ENCODE measurements at regions not wholly inside any gene's neighbourhood (a gene's known extent, or its start where the extent isn't known, plus 50 kb on each side); places are given as distances from the start of the nearest gene placed in this dataset.
"Not testable (repeated sequence)": the region's sequence is repeated elsewhere in the genome, so short reads cannot be mapped to it uniquely, and the experiment has no call there.

- Histone ChIP-seq H3K9me2 (replicated peaks; ENCODE audit: insufficient read depth, low read length) (no peaks in the 10 kb centered on the region), H3K4me3 (ENCODE audit: insufficient read depth, low read length, poor library complexity, severe bottlenecking) (no peak overlapping the region), H3F3A (ENCODE audit: insufficient read depth) (no peaks in the 10 kb centered on the region), H4K20me1 (ENCODE audit: low read depth, low read length) (no peaks in the 10 kb centered on the region), H3K4me2 (ENCODE audit: low read depth, low read length, poor library complexity, severe bottlenecking) (no peak overlapping the region), H3K9ac (ENCODE audit: low read length) (no peak overlapping the region), H3K27ac (ENCODE audit: low read depth, low read length) (no peak overlapping the region), H3K27me3 (ENCODE audit: low read length) (no peaks in the 10 kb centered on the region), H3K79me2 (ENCODE audit: insufficient read depth, low read length) (no peaks in the 10 kb centered on the region), H2AFZ (ENCODE audit: low read depth, low read length, severe bottlenecking) (no peak overlapping the region), H3K9me3 (ENCODE audit: insufficient read depth, low read length) (no peaks in the 10 kb centered on the region), H3K36me3 (ENCODE audit: low read length) (no peaks in the 10 kb centered on the region)
- TF ChIP-seq CTCF (IDR thresholded peaks at IDR 0.05; ENCODE audit: insufficient read depth, low read length, poor library complexity, severe bottlenecking) (no peak), EZH2phosphoT487 (conservative IDR thresholded peaks at IDR 0.05; ENCODE audit: low read length) (no peak)
Measured at GRCh38 chr10:63689768-63690167, 168.6 kb downstream of the REEP3 start.

- Histone ChIP-seq H3K4me3 (ENCODE audit: insufficient read depth, low read length, poor library complexity, severe bottlenecking) (no peak overlapping the region), H3K9me2 (replicated peaks; ENCODE audit: insufficient read depth, low read length) (no peaks in the 10 kb centered on the region), H3K9me3 (ENCODE audit: insufficient read depth, low read length) (no peaks in the 10 kb centered on the region), H2AFZ (ENCODE audit: low read depth, low read length, severe bottlenecking) (no peak overlapping the region), H3K9ac (ENCODE audit: low read length) (no peak overlapping the region), H3K4me2 (ENCODE audit: low read depth, low read length, poor library complexity, severe bottlenecking) (no peak overlapping the region), H3K27me3 (ENCODE audit: low read length) (no peaks in the 10 kb centered on the region), H4K20me1 (ENCODE audit: low read depth, low read length) (no peaks in the 10 kb centered on the region), H3K27ac (ENCODE audit: low read depth, low read length) (no peak overlapping the region), H3K79me2 (ENCODE audit: insufficient read depth, low read length) (no peaks in the 10 kb centered on the region), H3K36me3 (ENCODE audit: low read length) (no peaks in the 10 kb centered on the region), H3F3A (ENCODE audit: insufficient read depth) (no peaks in the 10 kb centered on the region)
- TF ChIP-seq EZH2phosphoT487 (conservative IDR thresholded peaks at IDR 0.05; ENCODE audit: low read length) (no peak), CTCF (IDR thresholded peaks at IDR 0.05; ENCODE audit: insufficient read depth, low read length, poor library complexity, severe bottlenecking) (no peak)
Measured at GRCh38 chr10:63692220-63692896, 171.2 kb downstream of the REEP3 start.

DNA sequence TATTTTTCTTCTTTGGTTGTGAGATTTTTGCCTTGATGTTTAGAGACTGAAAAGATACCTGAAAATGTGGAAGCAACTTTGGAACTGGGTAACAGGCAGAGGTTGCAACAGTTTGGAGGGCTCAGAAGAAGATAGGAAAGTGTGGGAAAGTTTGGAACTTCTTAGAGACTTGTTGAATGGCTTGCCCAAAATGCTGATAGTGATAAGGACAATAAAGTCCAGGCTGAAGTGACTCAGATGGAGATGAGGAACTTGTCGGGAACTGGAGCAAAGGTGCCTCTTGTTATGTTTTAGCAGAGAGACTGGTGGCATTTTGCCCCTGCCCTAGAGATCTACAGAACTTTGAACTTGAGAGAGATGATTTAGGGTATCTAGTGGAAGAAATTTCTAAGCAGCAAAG, 171.8 kb downstream of the REEP3 start:
- not testable (repeated sequence) for H3K27ac ChIP-seq (ENCODE audit: low read depth, low read length); H3K9me3 ChIP-seq (ENCODE audit: insufficient read depth, low read length); H2AFZ ChIP-seq (ENCODE audit: low read depth, low read length, severe bottlenecking); H3K27me3 ChIP-seq (ENCODE audit: low read length); H3K4me3 ChIP-seq (ENCODE audit: insufficient read depth, low read length, poor library complexity, severe bottlenecking); H3K4me2 ChIP-seq (ENCODE audit: low read depth, low read length, poor library complexity, severe bottlenecking); H3K9me2 ChIP-seq (replicated peaks; ENCODE audit: insufficient read depth, low read length); H3F3A ChIP-seq (ENCODE audit: insufficient read depth); H3K79me2 ChIP-seq (ENCODE audit: insufficient read depth, low read length); H3K36me3 ChIP-seq (ENCODE audit: low read length); H4K20me1 ChIP-seq (ENCODE audit: low read depth, low read length); H3K9ac ChIP-seq (ENCODE audit: low read length)

DNA sequence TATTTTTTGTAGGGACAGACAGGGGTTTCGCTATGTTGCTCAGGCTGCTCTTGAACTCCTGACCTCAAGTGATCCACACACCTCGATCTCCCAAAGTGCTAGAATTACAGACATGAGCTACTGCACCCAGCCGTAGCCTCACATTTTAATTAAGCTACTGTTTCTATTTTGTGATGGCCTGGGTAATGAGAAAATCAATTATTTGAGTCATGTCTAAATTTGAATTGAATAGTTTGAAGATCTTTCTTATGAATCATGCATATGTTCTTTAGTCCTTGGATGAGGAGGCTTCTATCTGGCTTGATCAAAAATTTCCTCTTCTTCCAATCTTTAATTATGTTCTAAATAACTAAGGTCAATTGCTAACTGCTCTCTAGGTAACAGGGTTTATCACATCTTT, 175.0 kb downstream of the REEP3 start:
- Histone ChIP-seq H3K9me3 (ENCODE audit: insufficient read depth, low read length) (no peaks in the 10 kb centered on the region), H3K4me2 (ENCODE audit: low read depth, low read length, poor library complexity, severe bottlenecking) (no peak overlapping the region), H3F3A (ENCODE audit: insufficient read depth) (no peaks in the 10 kb centered on the region), H3K27me3 (ENCODE audit: low read length) (no peaks in the 10 kb centered on the region), H3K4me3 (ENCODE audit: insufficient read depth, low read length, poor library complexity, severe bottlenecking) (no peak overlapping the region), H3K79me2 (ENCODE audit: insufficient read depth, low read length) (no peaks in the 10 kb centered on the region), H2AFZ (ENCODE audit: low read depth, low read length, severe bottlenecking) (no peak overlapping the region), H3K9ac (ENCODE audit: low read length) (no peak overlapping the region), H3K27ac (ENCODE audit: low read depth, low read length) (no peak overlapping the region), H3K36me3 (ENCODE audit: low read length) (no peaks in the 10 kb centered on the region), H3K9me2 (replicated peaks; ENCODE audit: insufficient read depth, low read length) (no peaks in the 10 kb centered on the region), H4K20me1 (ENCODE audit: low read depth, low read length) (no peaks in the 10 kb centered on the region)
- TF ChIP-seq CTCF (IDR thresholded peaks at IDR 0.05; ENCODE audit: insufficient read depth, low read length, poor library complexity, severe bottlenecking) (no peak), EZH2phosphoT487 (conservative IDR thresholded peaks at IDR 0.05; ENCODE audit: low read length) (no peak)
